Stromal cell of bone marrow (primary cell): ENCODE measurements at regions not wholly inside any gene's neighbourhood (a gene's known extent, or its start where the extent isn't known, plus 50 kb on each side); places are given as distances from the start of the nearest gene placed in this dataset.

Experiments used
- DNase-seq: peaks from one replicate; pipeline ENCODE4 v3.0.0-alpha.2; 2012; ENCODE audit warnings: low read depth

DNA sequence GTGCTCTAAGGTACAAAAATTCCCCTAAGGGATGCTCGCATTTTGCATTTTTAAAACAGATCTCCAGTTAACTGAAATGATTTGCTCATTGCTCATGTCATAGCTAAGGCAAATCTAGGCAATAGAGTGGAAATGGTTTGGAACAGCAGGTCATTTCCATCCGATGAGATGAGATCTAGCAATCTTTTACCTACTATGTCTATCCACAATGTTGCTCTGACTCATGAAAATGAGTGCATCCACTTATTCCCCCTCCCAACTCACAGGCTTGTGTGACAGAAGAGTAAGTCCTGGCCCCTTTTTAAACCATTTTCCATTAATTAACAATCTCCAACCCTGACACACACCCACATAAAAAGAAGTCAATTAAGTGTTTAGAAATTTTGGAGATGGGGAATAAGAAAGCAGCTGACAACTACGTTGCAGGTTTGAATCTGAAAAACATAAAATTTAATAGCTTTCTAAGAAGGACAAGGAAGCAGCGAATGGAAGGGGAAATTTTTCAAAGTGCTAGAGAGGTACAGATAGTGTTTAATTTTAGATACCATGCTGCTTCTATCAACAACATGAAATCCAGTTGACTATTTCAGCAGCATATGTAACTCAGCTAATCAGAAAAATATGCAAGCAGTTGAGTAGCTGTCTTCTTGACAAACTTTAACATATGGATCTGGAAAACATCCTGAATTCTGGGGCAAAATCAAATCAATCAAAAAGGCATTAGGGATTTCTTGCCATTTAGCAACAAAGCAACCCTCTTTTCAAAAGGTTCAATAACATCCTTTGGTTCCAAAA is 112.0 kb downstream of the TMCO5A start:
- DNase-seq, result no peak

DNA sequence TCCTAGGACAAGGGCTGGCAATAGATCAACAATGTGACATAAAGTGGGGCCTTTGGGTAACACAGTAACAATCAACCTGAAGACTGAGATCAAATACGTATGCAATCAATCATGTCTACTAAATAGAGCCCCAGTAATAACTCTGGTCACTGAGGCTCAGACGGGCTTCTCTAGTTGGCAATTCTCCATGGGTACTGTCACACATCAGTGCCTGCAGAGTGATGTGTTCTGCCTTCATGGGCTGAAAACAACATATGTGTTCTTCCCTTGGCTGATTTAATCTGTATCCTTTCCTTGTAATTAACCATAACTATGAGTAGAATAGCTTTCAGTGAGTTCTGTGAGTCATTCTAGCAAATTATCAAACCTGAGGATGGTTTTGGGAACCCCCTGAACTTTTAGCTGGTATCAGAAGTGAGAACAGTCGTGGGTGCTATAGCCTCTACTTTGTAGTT is 113.6 kb downstream of the TMCO5A start:
- DNase-seq, result no peak

DNA sequence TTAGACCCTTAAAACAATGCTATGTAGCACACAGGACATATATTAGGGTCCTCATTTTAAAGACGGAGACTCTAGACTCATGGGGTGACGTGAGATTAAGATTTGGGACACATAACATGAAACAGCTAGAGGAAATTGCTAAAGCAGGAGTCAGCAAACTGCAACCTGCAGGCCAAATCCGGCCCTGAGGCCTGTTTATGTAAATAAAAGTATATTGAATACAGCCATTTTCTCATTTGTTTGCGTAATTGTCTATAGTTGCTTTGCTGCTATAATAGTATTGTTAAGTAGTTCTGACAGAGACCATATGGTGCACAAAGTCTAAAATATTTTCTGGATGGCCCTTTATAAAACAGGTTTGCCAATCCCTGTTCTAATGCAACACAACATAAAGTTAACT is 115.5 kb downstream of the TMCO5A start:
- DNase-seq, result no peak

DNA sequence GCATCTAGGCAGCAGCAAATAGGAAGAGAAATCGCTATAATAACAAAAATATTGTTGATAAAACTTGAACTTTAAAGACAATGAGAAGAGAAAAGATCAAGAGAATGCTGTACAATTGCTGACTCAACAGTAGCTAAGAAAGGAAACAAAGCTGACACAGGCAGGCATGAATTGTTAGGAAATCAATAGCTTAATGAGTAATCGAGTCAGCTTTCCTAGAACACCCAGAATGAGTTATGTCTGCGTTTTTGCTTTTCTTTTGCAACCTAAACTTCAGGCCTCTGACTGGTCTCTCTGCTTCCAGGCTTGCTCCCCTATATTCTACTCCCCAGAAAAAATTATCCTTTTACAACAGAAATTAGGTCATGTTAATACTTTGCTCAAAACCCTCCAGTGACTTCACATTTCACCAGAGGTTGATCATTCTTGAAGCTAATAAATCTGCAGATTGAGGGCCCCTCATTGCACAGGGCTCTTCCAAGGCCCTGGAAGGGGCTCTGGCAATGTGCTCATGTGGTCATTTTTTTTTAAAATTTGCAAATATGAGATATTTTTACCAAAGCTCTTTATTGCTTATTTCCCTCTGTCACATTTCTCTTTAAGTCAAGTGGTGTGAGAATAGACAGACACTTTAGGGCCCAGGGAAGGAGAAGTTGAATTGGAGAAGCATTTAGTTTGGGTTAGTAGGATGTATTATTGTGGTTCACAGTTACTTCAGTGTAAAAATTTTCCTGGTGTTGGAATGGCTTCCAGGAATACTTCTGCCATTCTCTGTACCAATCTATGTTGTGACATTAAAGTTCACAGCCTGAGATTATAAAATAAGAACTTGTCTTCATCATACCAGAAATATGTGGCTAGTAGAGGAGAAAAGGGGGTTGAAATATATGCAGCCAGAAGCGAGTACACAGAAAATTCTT is 116.3 kb downstream of the TMCO5A start:
- DNase-seq, result peak; percentile 82

DNA sequence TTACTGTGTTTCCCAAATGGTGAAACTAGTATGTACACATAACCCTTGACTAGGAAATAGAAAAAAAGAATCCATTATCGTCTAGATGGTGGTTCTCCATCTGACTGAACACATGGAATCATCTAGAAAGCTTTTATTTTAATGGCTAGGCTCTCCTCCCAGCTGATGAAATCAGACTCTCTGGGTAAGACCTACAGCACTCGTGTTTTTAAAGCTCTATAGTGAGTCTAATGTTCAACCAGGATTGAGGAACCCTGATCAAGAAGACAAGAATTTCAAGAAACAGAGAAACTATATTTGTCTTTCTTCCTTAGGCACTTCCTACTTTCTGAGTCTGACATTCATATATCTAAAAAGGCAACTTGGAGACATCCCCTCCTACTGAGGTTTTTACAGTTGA is 118.8 kb downstream of the TMCO5A start:
- DNase-seq, result no peak

DNA sequence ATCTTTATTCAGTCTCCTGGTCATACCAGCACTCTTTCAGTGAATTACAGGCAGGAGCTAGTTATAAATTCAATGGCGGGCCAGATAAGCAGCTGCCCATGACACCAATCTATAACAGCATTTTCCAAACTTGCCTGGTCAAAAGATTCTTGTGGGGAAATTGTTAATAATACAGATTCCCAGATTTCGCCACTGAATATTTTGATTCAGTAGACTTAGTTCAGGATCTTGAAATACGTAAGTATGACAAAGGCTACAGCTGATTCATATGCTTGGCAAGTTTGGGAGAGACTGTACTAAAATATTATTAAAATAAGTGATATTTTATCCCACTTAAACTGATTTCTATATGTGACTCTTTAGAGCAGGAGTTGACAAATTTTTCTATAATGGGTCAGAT is 119.3 kb downstream of the TMCO5A start:
- no peak for DNase-seq

DNA sequence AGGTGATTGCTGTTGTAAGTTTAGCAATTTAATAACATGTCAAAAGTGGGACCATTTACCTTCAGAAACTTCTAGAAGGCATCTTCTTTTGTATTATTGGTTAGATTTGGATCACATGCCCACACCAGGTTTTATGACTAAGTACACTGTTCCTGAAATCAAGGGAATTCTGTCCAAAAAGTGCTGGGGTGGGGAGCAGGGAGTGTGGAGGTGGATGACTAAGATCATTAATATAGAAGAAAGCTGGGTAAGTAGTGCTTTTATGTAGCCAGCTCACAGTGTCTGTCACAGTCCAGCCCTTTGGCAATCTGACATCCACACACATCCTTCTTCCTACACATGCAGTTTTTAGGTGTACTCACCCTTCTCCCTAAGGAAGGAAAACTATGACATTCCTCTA is 120.0 kb downstream of the TMCO5A start:
- DNase-seq, result peak; percentile 71

DNA sequence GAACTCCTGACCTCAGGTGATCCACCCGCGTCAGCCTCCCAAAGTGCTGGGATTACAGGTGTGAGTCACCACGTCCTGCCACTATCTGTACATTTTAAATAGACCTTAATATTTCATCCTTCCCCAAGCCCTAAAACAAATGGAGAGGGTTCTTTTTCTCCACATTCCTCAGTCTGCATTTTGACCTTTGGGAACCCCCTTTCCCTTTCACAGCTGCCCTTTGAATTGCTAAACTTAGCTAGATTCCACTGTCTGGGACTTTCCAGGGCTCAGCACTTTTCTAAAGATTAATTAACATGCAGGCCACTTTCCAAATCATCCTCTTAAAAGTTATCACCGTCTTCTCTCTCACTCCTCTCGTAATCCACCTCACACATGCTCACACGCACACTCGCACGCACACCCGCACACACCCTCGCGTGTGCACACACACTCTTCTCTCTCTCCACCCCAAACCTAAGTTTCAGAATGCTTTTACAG is 124.2 kb downstream of the TMCO5A start:
- DNase-seq, result no peak

DNA sequence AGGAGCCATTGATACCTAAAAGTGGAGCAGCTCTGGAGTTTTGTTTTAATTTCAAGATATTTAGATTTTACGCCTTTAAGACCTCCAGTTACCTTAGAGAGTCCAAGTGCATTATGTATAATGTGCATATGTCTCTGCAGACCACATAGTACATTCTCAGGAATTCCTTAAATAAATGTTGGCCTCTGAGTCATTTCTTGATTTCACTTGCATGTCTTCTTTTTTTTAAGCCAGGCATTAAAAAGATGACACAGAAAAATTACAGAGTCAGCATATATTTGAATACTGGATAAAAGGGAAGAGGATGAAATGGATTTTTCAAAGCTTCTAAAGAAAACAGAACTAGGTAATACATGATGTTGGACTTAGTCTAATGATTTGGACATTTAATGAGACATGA is 125.2 kb downstream of the TMCO5A start:
- no peak for DNase-seq

DNA sequence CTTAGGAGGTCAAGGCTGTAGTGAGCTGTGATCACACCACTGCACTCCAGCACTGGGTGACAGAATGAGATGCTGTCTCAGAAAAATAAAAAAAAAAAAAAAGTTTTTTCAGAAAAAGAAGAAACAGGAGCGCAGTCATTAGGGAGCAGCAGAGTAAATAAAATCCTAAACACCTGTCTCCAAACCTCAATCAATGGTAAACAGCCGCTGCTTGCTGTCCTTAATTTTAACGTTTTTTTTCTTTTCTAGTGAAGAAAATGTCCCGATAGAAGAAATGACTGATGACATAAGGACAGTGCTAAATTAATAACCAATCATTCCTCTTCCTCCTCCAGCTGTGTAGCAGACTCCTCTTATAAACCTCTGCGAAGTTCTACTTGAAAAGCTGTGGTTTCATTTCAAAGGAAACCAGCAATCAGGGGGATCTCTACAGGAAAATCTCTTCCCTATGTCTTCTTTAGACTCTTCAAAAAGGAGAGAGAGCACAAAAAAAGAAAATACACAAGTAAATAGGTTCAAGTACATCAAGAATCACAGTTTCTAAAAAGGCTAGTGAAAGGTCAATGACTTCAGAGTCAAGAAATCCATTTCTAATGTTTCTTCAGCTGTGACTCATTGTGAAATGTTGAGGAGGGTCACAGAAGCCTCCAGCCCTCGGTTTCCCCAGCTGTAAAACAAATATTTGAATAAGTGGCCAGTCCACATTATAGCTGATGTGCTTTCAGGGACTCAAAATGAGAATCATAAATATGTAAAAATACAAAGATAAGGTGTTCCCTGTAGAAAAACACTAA is 127.6 kb downstream of the TMCO5A start:
- DNase-seq, result no peak

DNA sequence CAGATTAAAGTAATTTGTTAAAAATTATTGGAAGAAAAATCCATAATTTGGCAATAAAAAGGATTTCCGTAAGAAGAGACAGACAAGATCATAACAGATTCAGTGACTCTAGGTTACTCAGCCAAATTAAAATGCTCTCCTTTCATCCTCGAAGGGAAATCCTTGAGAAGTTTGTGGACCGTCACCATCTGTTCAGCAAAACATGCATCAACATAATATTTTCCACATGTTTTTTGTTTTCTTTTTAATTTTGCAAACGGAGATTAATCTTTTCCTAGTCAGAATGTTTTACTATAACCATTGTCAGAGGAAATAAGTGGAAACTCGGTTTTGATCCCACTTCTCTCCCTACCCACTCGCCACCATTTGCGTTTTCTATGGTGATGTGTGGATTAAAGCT is 128.3 kb downstream of the TMCO5A start:
- DNase-seq, result no peak

DNA sequence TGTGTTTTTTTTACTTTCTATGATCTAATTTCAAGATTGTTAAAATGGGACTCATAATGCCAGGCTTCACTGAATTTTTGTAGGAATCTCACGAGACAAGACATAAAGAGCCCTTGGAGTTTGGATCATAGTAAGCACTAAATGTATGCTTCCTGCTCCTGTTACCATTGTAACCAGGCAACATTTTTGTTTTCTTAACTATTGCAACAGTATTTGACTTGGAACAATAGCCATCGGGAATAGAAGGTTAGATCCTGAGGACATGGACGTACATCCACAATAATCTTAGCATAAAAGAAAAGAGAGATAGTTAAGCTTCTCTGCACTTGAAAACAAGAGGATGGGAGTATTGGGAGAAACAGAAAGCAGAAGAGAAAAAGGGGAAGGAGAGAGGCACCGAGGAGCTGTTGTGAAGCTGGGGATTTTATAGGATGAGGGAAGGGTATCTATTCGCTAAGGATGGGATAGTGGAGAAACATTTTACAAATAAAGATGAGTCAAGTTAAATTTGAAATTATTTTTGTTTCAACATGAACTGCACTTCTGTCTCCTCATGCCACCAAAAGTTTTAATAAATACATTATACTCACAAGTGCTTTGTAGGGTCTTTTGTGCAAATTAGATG is 131.4 kb downstream of the TMCO5A start:
- DNase-seq, result no peak

DNA sequence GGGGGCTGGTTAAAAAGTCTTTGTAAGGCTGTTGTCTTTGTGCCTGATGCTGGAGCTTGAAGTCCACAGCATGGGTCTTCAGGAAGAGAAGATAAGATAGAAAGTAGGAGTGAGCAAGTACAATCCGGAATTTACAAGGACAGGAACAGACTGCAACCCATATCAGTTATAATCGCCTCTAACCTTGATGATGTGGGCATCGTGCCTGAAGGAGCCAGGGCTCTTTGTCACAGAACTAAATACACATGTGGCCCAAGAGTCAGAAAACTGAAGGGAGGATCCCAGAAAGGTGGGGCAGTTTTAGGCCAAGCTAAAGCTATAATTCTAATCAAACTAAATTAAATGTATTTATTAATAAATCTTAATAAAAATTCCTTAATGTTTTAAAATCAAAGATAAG is 132.2 kb downstream of the TMCO5A start:
- no peak for DNase-seq

DNA sequence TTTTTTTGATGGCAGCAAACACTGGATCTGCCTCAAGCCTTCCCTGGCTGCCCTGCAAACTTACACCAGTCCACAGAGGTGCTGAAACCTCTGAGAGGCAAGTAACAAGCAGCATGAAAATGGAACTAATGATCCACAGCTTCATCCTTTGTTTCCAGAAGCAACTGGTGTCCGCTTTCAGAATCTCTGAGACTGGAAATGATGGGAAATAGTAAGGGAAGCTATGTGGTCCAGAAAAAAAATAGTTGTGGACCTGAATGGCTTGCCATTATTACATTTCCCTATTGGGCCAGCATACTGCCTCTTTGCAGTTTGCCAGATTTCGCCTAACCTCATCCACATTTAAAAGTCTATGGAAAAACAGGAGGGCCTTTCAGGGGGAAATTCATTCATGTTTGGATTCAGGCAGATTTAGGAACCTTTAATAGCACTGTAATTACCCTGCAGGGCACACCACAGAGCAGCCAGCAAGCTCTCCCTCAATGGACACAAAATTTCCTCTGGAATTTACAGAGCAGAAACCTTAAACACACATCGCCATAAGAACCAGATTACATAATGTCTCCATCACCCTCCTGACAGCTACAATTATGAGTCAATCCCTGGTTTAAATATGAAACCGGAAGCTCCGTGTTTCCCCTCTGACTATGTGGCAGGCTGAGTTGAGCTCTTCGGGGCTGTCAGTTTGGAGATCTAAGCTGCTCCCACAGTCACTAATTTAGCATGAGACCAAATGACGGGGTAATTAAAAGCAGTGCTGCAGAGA is 134.4 kb downstream of the TMCO5A start:
- peak; percentile 84 for DNase-seq

DNA sequence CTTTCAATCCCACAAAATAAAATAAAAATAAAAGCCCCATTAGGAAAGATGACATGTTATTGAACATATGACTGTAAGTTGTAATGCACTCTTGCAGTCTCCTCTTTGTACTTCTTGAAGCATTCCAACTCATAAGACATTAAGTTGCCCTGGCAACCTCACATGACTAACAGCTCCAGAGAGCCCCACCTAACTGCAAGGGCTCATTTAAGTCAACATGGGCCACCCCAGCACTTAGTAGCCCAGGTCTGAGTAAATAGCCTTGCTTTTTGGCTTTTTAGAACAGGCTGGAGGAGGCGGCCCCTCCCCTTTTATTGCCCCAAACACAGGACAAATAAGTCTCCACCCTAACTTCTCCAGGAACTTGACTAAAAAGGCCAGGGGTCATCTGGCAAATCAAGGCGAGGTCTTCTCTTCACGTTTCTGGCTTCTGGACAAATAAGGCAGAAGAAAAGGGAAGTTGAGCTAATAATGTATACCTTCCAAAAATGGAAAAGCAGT is 135.1 kb downstream of the TMCO5A start:
- peak; percentile 95 for DNase-seq

DNA sequence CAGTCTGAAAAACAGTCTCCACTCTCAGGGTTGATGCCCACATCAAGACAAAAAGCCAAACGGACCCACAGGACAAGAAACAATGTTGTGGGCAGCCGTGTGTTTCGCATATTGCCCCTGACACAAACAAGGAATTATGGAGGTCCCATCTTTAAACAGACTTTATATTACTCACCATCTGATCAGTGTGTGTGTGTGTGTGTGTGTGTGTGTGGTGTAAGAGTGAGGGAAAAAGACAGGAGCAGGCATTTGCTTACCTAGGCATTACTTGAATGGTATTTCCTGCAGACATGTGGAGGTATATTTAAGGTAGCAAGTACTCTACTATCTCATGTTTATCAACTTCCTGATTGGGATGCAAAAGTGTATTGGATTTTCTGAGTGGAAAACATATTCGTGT is 136.3 kb downstream of the TMCO5A start:
- DNase-seq, result no peak

DNA sequence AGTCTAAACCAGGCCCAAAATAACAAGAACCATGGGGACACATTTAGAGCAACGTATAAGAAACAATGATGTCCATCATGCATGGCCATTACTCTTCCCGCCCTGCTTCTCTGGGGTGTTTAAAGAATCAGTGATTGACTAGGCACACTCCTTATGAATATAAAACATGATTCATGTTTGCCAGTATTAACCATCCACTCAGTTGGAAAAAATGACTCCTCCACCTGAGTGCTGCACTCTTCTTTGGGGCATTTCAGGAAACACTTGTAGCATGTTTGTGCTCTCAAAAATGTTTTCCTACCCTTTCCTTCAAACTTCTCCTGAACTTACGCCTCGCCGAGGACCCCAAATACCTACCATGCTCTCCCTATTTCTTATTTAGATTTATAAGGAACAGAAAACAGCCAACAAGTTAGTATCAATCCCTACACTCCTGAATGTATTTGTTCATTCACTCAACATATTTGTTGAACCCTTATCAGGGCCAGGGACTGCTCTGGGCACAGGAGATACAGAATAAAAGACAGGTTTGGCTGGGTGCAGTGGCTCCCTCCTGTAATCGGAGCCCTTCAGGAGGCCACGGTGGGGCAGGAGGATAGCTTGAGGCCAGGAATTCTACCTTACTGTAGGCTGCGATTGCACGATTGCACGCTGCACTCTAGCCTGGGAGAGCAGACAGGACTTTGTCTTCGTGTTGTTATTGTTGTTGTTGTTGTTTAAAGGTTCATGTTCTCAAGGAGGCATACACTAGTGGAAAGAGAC is 137.0 kb downstream of the TMCO5A start:
- DNase-seq, result no peak

DNA sequence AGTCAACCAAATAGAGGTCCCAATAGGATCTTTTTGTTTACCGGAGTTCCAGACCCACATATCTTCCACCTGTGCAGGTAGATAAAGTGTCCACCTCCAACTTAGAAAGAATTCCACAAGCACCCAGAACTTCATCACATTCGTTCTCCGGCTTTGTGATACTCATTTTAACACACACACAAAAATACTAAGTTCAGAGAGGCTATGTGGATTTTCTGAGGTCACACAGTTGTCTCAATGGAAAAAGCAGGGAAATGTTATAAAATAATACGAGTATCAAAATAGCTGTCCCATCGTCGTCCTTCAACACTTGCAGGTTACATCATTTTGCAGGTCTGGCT is 137.5 kb downstream of the TMCO5A start:
- DNase-seq, result no peak

DNA sequence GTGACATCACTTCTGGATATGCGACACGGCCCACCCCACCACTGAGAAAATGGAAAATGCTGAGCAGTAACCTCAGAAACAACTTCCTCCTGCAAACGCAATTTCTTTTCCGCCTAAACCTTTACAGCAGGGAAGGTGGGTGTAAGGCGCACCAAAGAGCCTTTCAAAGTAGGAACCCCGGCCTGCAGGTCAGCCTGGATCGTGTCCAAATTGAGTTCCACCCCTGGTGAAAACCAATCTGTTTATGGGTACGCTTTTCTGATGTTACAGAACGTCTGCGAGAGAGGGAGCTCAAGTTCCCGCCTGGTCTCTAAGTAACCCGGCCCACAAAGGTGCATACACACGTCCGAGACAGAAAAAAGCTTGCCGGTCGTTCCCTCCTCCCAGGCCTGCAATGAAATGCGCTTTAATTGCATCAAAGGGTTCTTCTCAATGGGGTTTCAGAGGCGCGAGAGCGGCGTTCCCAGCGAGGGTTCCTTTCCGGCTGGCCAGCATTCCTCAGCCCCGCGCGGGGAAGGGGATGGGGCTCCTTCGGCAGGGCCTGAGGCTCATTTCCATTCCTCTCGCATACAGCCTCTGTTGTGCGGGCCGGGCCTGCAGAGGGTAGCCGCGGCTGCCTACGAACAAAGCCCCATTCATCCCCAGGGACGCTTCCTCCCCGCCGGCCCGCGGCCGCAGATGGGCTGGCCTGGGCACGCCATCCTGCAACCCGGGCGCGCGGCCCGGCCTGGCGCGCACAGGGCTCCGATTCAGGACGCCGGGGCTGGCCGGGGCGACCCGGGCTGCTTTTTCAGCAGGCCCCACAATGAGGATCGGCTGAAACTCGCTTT is 138.1 kb downstream of the TMCO5A start:
- DNase-seq, result peak; percentile 68
